ENCODE measurements at regions not wholly inside any gene's neighbourhood (a gene's known extent, or its start where the extent isn't known, plus 50 kb on each side); places are given as distances from the start of the nearest gene placed in this dataset.

GRCh38 chr1:209430107-209430506, 153.4 kb upstream of the CAMK1G start:
- H3K4me2 ChIP-seq (ENCODE audit: low read depth, low read length): no peak overlapping the region
- no peaks in the 10 kb centered on the region for H3K9me3 ChIP-seq (replicated peaks; ENCODE audit: insufficient read depth, low read length)
- no peak overlapping the region for H2AFZ ChIP-seq (ENCODE audit: low read length)
- H3K4me3 ChIP-seq (ENCODE audit: low read length): no peak overlapping the region
- H3K9ac ChIP-seq (ENCODE audit: low read length): no peak overlapping the region
- no peaks in the 10 kb centered on the region for H4K20me1 ChIP-seq (ENCODE audit: insufficient read depth, low read length)
- no peaks in the 10 kb centered on the region for H3F3A ChIP-seq (ENCODE audit: insufficient read depth, low read length)
- no peaks in the 10 kb centered on the region for H3K27me3 ChIP-seq (replicated peaks; ENCODE audit: insufficient read depth, low read length)
- no peaks in the 10 kb centered on the region for H3K9me2 ChIP-seq (replicated peaks; ENCODE audit: insufficient read depth, low read length)
- H3K27ac ChIP-seq (ENCODE audit: low read length): no peak overlapping the region
- no peaks in the 10 kb centered on the region for H3K4me1 ChIP-seq (ENCODE audit: low read length)
- DNase-seq: no peak
- no peaks in the 10 kb centered on the region for H3K79me2 ChIP-seq (ENCODE audit: low read length)
- no peak for TF ChIP-seq CTCF (IDR thresholded peaks at IDR 0.05; ENCODE audit: low read length)
- no peaks in the 10 kb centered on the region for H3K36me3 ChIP-seq (replicated peaks; ENCODE audit: insufficient read depth, low read length)

- TF ChIP-seq CTCF (IDR thresholded peaks at IDR 0.05; ENCODE audit: low read length): no peak
- TF ChIP-seq EZH2 (optimal IDR thresholded peaks at IDR 0.05; ENCODE audit: low read depth, low read length): no peak
- no peak for TF ChIP-seq EZH2phosphoT487 (IDR thresholded peaks at IDR 0.05; ENCODE audit: low read length)
- no peaks in the 10 kb centered on the region for H3F3A ChIP-seq (ENCODE audit: insufficient read depth, low read length)
- H3K27me3 ChIP-seq (replicated peaks; ENCODE audit: insufficient read depth, low read length): no peaks in the 10 kb centered on the region
- H4K20me1 ChIP-seq (ENCODE audit: insufficient read depth, low read length): no peaks in the 10 kb centered on the region
- H3K4me1 ChIP-seq (ENCODE audit: low read length): no peaks in the 10 kb centered on the region
- H3K36me3 ChIP-seq (replicated peaks; ENCODE audit: insufficient read depth, low read length): no peaks in the 10 kb centered on the region
- no peaks in the 10 kb centered on the region for H3K9me2 ChIP-seq (replicated peaks; ENCODE audit: insufficient read depth, low read length)
- H3K79me2 ChIP-seq (ENCODE audit: low read length): no peaks in the 10 kb centered on the region
- H2AFZ ChIP-seq (ENCODE audit: low read length): no peak overlapping the region
- H3K27ac ChIP-seq (ENCODE audit: low read length): no peak overlapping the region
- H3K9me3 ChIP-seq (replicated peaks; ENCODE audit: insufficient read depth, low read length): no peaks in the 10 kb centered on the region
- no peak for DNase-seq
- H3K9ac ChIP-seq (ENCODE audit: low read length): no peak overlapping the region
- H3K4me2 ChIP-seq (ENCODE audit: low read depth, low read length): no peak overlapping the region
- H3K4me3 ChIP-seq (ENCODE audit: low read length): no peak overlapping the region
Measured at GRCh38 chr1:209430821-209431259, 152.7 kb upstream of the CAMK1G start.

GRCh38 chr1:209431402-209431801, 152.1 kb upstream of the CAMK1G start:
- TF ChIP-seq EZH2 (optimal IDR thresholded peaks at IDR 0.05; ENCODE audit: low read depth, low read length): no peak
- no peak for TF ChIP-seq EZH2phosphoT487 (IDR thresholded peaks at IDR 0.05; ENCODE audit: low read length)
- Histone ChIP-seq H3K9me2 (replicated peaks; ENCODE audit: insufficient read depth, low read length) (no peaks in the 10 kb centered on the region), H3K36me3 (replicated peaks; ENCODE audit: insufficient read depth, low read length) (no peaks in the 10 kb centered on the region), H3K9ac (ENCODE audit: low read length) (no peak overlapping the region), H3K4me2 (ENCODE audit: low read depth, low read length) (no peak overlapping the region), H3K27ac (ENCODE audit: low read length) (no peak overlapping the region), H3K79me2 (ENCODE audit: low read length) (no peaks in the 10 kb centered on the region), H3K27me3 (replicated peaks; ENCODE audit: insufficient read depth, low read length) (no peaks in the 10 kb centered on the region), H3K4me3 (ENCODE audit: low read length) (no peak overlapping the region), H2AFZ (ENCODE audit: low read length) (no peak overlapping the region), H3K4me1 (ENCODE audit: low read length) (no peaks in the 10 kb centered on the region), H3K9me3 (replicated peaks; ENCODE audit: insufficient read depth, low read length) (no peaks in the 10 kb centered on the region), H3F3A (ENCODE audit: insufficient read depth, low read length) (no peaks in the 10 kb centered on the region), H4K20me1 (ENCODE audit: insufficient read depth, low read length) (no peaks in the 10 kb centered on the region)
- DNase-seq: no peak

GRCh38 chr1:209431813-209432442, 151.6 kb upstream of the CAMK1G start:
- no peaks in the 10 kb centered on the region for H3K27me3 ChIP-seq (replicated peaks; ENCODE audit: insufficient read depth, low read length)
- H2AFZ ChIP-seq (ENCODE audit: low read length): no peak overlapping the region
- H3K9ac ChIP-seq (ENCODE audit: low read length): no peak overlapping the region
- H3K4me2 ChIP-seq (ENCODE audit: low read depth, low read length): no peak overlapping the region
- no peaks in the 10 kb centered on the region for H3K9me2 ChIP-seq (replicated peaks; ENCODE audit: insufficient read depth, low read length)
- TF ChIP-seq CTCF (IDR thresholded peaks at IDR 0.05; ENCODE audit: low read length) (no peak), EZH2phosphoT487 (IDR thresholded peaks at IDR 0.05; ENCODE audit: low read length) (no peak), EZH2 (optimal IDR thresholded peaks at IDR 0.05; ENCODE audit: low read depth, low read length) (no peak)
- no peaks in the 10 kb centered on the region for H4K20me1 ChIP-seq (ENCODE audit: insufficient read depth, low read length)
- DNase-seq: no peak
- no peaks in the 10 kb centered on the region for H3K4me1 ChIP-seq (ENCODE audit: low read length)
- H3K79me2 ChIP-seq (ENCODE audit: low read length): no peaks in the 10 kb centered on the region
- no peaks in the 10 kb centered on the region for H3F3A ChIP-seq (ENCODE audit: insufficient read depth, low read length)
- H3K9me3 ChIP-seq (replicated peaks; ENCODE audit: insufficient read depth, low read length): no peaks in the 10 kb centered on the region
- H3K27ac ChIP-seq (ENCODE audit: low read length): no peak overlapping the region
- no peak overlapping the region for H3K4me3 ChIP-seq (ENCODE audit: low read length)
- H3K36me3 ChIP-seq (replicated peaks; ENCODE audit: insufficient read depth, low read length): no peaks in the 10 kb centered on the region

All from MM.1S (cell line).